ENCODE measurements at regions not wholly inside any gene's neighbourhood (a gene's known extent, or its start where the extent isn't known, plus 50 kb on each side); places are given as distances from the start of the nearest gene placed in this dataset.
"Not testable (repeated sequence)": the region's sequence is repeated elsewhere in the genome, so short reads cannot be mapped to it uniquely, and the experiment has no call there.

GRCh38 chr16:48020617-48021016, 135.2 kb downstream of the ABCC12 start:
- CTCF ChIA-PET, ATAC-seq, POLR2A ChIA-PET: not testable (repeated sequence)

GRCh38 chr16:48014349-48015135, 141.3 kb downstream of the ABCC12 start:
- CTCF ChIA-PET: no interaction called here
- H3K27ac Mint-ChIP-seq: no peak overlapping the region

More at GRCh38 chr16:48020617-48021016, 135.2 kb downstream of the ABCC12 start:
- not testable (repeated sequence) for H3K4me3 Mint-ChIP-seq; DNase-seq; H3K4me1 Mint-ChIP-seq (ENCODE audit: low read depth); H3K36me3 Mint-ChIP-seq (ENCODE audit: low read depth); H3K27me3 Mint-ChIP-seq (ENCODE audit: low read depth); H3K27ac Mint-ChIP-seq; H3K9me3 Mint-ChIP-seq (ENCODE audit: insufficient read depth)

GRCh38 chr16:48013491-48013901, 142.3 kb downstream of the ABCC12 start:
- H3K4me3 Mint-ChIP-seq: no peak overlapping the region
- no peak overlapping the region for H3K27ac Mint-ChIP-seq
- H3K27me3 Mint-ChIP-seq (ENCODE audit: low read depth): no peaks in the 10 kb centered on the region
- ChIA-PET CTCF (no interaction called here), POLR2A (no interaction called here)
- no peak for DNase-seq
- no peaks in the 10 kb centered on the region for H3K9me3 Mint-ChIP-seq (ENCODE audit: insufficient read depth)
- no peaks in the 10 kb centered on the region for H3K36me3 Mint-ChIP-seq (ENCODE audit: low read depth)
- no peak for ATAC-seq
- H3K4me1 Mint-ChIP-seq (ENCODE audit: low read depth): no peaks in the 10 kb centered on the region

More at GRCh38 chr16:48014349-48015135, 141.3 kb downstream of the ABCC12 start:
- POLR2A ChIA-PET: no interaction called here
- no peaks in the 10 kb centered on the region for H3K4me1 Mint-ChIP-seq (ENCODE audit: low read depth)
- H3K9me3 Mint-ChIP-seq (ENCODE audit: insufficient read depth): no peaks in the 10 kb centered on the region
- no peak for ATAC-seq
- H3K36me3 Mint-ChIP-seq (ENCODE audit: low read depth): no peaks in the 10 kb centered on the region
- no peaks in the 10 kb centered on the region for H3K27me3 Mint-ChIP-seq (ENCODE audit: low read depth)
- H3K4me3 Mint-ChIP-seq: no peak overlapping the region
- no peak for DNase-seq

- Mint-ChIP-seq H3K9me3 (ENCODE audit: insufficient read depth) (no peaks in the 10 kb centered on the region), H3K4me1 (ENCODE audit: low read depth) (no peaks in the 10 kb centered on the region), H3K27me3 (ENCODE audit: low read depth) (no peaks in the 10 kb centered on the region), H3K27ac (no peak overlapping the region), H3K4me3 (no peak overlapping the region), H3K36me3 (ENCODE audit: low read depth) (no peaks in the 10 kb centered on the region)
- POLR2A ChIA-PET: no interaction called here
- ATAC-seq (no peak), DNase-seq (no peak)
- CTCF ChIA-PET: no interaction called here
Measured at GRCh38 chr16:48011878-48012658, 143.7 kb downstream of the ABCC12 start.

GRCh38 chr16:48011466-48011865, 144.3 kb downstream of the ABCC12 start:
- H3K27ac Mint-ChIP-seq: no peak overlapping the region
- DNase-seq: no peak
- no peaks in the 10 kb centered on the region for H3K9me3 Mint-ChIP-seq (ENCODE audit: insufficient read depth)
- ChIA-PET CTCF (no interaction called here), POLR2A (no interaction called here)
- no peak for ATAC-seq
- H3K36me3 Mint-ChIP-seq (ENCODE audit: low read depth): no peaks in the 10 kb centered on the region
- no peaks in the 10 kb centered on the region for H3K27me3 Mint-ChIP-seq (ENCODE audit: low read depth)
- H3K4me1 Mint-ChIP-seq (ENCODE audit: low read depth): no peaks in the 10 kb centered on the region
- no peak overlapping the region for H3K4me3 Mint-ChIP-seq

- ATAC-seq (no peak), DNase-seq (no peak)
- ChIA-PET CTCF (no interaction called here), POLR2A (no interaction called here)
- Mint-ChIP-seq H3K36me3 (ENCODE audit: low read depth) (no peaks in the 10 kb centered on the region), H3K27me3 (ENCODE audit: low read depth) (no peaks in the 10 kb centered on the region), H3K27ac (no peak overlapping the region), H3K4me1 (ENCODE audit: low read depth) (no peaks in the 10 kb centered on the region), H3K4me3 (no peak overlapping the region), H3K9me3 (ENCODE audit: insufficient read depth) (no peaks in the 10 kb centered on the region)
Measured at GRCh38 chr16:48008011-48008525, 147.7 kb downstream of the ABCC12 start.

GRCh38 chr16:48004141-48004695, 151.6 kb downstream of the ABCC12 start:
- Mint-ChIP-seq H3K9me3 (ENCODE audit: insufficient read depth) (no peaks in the 10 kb centered on the region), H3K4me1 (ENCODE audit: low read depth) (no peaks in the 10 kb centered on the region), H3K4me3 (no peak overlapping the region), H3K27ac (no peak overlapping the region), H3K27me3 (ENCODE audit: low read depth) (no peaks in the 10 kb centered on the region), H3K36me3 (ENCODE audit: low read depth) (no peaks in the 10 kb centered on the region)
- CTCF ChIA-PET: no interaction called here
- POLR2A ChIA-PET: no interaction called here
- ATAC-seq (no peak), DNase-seq (no peak)

- Mint-ChIP-seq H3K4me3 (no peak overlapping the region), H3K36me3 (ENCODE audit: low read depth) (no peaks in the 10 kb centered on the region), H3K27ac (no peak overlapping the region), H3K4me1 (ENCODE audit: low read depth) (no peaks in the 10 kb centered on the region), H3K9me3 (ENCODE audit: insufficient read depth) (no peaks in the 10 kb centered on the region), H3K27me3 (ENCODE audit: low read depth) (no peaks in the 10 kb centered on the region)
- DNase-seq: no peak
- no peak for ATAC-seq
- POLR2A ChIA-PET: no interaction called here
- CTCF ChIA-PET: no interaction called here
Measured at GRCh38 chr16:48003206-48003907, 152.4 kb downstream of the ABCC12 start.

- H3K9me3 Mint-ChIP-seq (ENCODE audit: insufficient read depth): no peaks in the 10 kb centered on the region
Measured at GRCh38 chr16:48001324-48001895, 154.4 kb downstream of the ABCC12 start.

GRCh38 chr16:48000622-48001021, 155.2 kb downstream of the ABCC12 start:
- H3K9me3 Mint-ChIP-seq (ENCODE audit: insufficient read depth): no peaks in the 10 kb centered on the region
- no peaks in the 10 kb centered on the region for H3K4me1 Mint-ChIP-seq (ENCODE audit: low read depth)
- H3K27me3 Mint-ChIP-seq (ENCODE audit: low read depth): no peaks in the 10 kb centered on the region
- no peak overlapping the region for H3K4me3 Mint-ChIP-seq
- no peak overlapping the region for H3K27ac Mint-ChIP-seq
- ChIA-PET CTCF (no interaction called here), POLR2A (no interaction called here)
- H3K36me3 Mint-ChIP-seq (ENCODE audit: low read depth): no peaks in the 10 kb centered on the region
- DNase-seq (no peak), ATAC-seq (no peak)

More at GRCh38 chr16:48001324-48001895, 154.4 kb downstream of the ABCC12 start:
- ChIA-PET POLR2A (no interaction called here), CTCF (no interaction called here)
- no peaks in the 10 kb centered on the region for H3K36me3 Mint-ChIP-seq (ENCODE audit: low read depth)
- DNase-seq: no peak
- no peaks in the 10 kb centered on the region for H3K4me1 Mint-ChIP-seq (ENCODE audit: low read depth)
- no peak overlapping the region for H3K4me3 Mint-ChIP-seq
- no peak overlapping the region for H3K27ac Mint-ChIP-seq
- no peak for ATAC-seq
- no peaks in the 10 kb centered on the region for H3K27me3 Mint-ChIP-seq (ENCODE audit: low read depth)

- no peaks in the 10 kb centered on the region for H3K4me1 Mint-ChIP-seq (ENCODE audit: low read depth)
- no peak overlapping the region for H3K4me3 Mint-ChIP-seq
- POLR2A ChIA-PET: no interaction called here
- H3K9me3 Mint-ChIP-seq (ENCODE audit: insufficient read depth): no peaks in the 10 kb centered on the region
- CTCF ChIA-PET: no interaction called here
- no peaks in the 10 kb centered on the region for H3K36me3 Mint-ChIP-seq (ENCODE audit: low read depth)
- no peak overlapping the region for H3K27ac Mint-ChIP-seq
- ATAC-seq (no peak), DNase-seq (no peak)
- H3K27me3 Mint-ChIP-seq (ENCODE audit: low read depth): no peaks in the 10 kb centered on the region
Measured at GRCh38 chr16:47999595-47999994, 156.2 kb downstream of the ABCC12 start.
